ENCODE measurements at regions not wholly inside any gene's neighbourhood (a gene's known extent, or its start where the extent isn't known, plus 50 kb on each side); places are given as distances from the start of the nearest gene placed in this dataset.

GRCh38 chr2:238642973-238643372, 204.9 kb upstream of the TWIST2 start:
- TF ChIP-seq CTCF (IDR thresholded peaks at IDR 0.05 in 4 of 5, conservative IDR thresholded peaks at IDR 0.05 in 1 of 5) (no peak), POLR2A (IDR thresholded peaks at IDR 0.05) (no peak)
